Erythroblast (primary cell): ENCODE measurements at regions not wholly inside any gene's neighbourhood (a gene's known extent, or its start where the extent isn't known, plus 50 kb on each side); places are given as distances from the start of the nearest gene placed in this dataset.

Experiments used
- GATA1 ChIP-seq: IDR thresholded peaks from 2 replicates; pipeline ENCODE4 v1.6.1; 2011; ENCODE audit warnings: low read depth, mild to moderate bottlenecking, control low read depth, low read length, moderate library complexity
- POLR2A ChIP-seq: IDR thresholded peaks from 2 replicates; pipeline ENCODE4 v1.6.1; 2011; ENCODE audit warnings: mild to moderate bottlenecking, low read length

GRCh38 chr6:134735461-134735860 lies 214.4 kb downstream of the ALDH8A1 start:
- TF ChIP-seq POLR2A = no peak
- TF ChIP-seq GATA1 = no peak
